SK-MEL-5 (cell line): ENCODE measurements at regions not wholly inside any gene's neighbourhood (a gene's known extent, or its start where the extent isn't known, plus 50 kb on each side); places are given as distances from the start of the nearest gene placed in this dataset.
A peak's percentile ranks its signal among the peaks of the same experiment; 100 is the strongest.
"Not testable (repeated sequence)": the region's sequence is repeated elsewhere in the genome, so short reads cannot be mapped to it uniquely, and the experiment has no call there.

Experiments
- DNase-seq: peaks from one replicate; pipeline ENCODE4 v3.0.0-alpha.2; 2016; ENCODE audit warnings: low read depth, low spot score
- in situ Hi-C: cut with HindIII; loops from 2 replicates; pipeline ENCODE4 v1.10.0; 2016; ENCODE audit warnings: low sequenced_read_pairs, high pct_unique_total_duplicates, low pct_unique_long_range_greater_than_20kb

GRCh38 chr12:7591531-7591930, 74.2 kb downstream of the APOBEC1 start:
- in situ Hi-C loops, result no loop called here

GRCh38 chr12:7590085-7590484, 75.6 kb downstream of the APOBEC1 start:
- in situ Hi-C loops, DNase-seq: not testable (repeated sequence)

More at GRCh38 chr12:7591531-7591930, 74.2 kb downstream of the APOBEC1 start:
- DNase-seq, result no peak

- in situ Hi-C loops, result not testable (repeated sequence)
- DNase-seq, result peak; percentile 89
Observed at GRCh38 chr12:7588742-7589329, 76.9 kb downstream of the APOBEC1 start.

DNA sequence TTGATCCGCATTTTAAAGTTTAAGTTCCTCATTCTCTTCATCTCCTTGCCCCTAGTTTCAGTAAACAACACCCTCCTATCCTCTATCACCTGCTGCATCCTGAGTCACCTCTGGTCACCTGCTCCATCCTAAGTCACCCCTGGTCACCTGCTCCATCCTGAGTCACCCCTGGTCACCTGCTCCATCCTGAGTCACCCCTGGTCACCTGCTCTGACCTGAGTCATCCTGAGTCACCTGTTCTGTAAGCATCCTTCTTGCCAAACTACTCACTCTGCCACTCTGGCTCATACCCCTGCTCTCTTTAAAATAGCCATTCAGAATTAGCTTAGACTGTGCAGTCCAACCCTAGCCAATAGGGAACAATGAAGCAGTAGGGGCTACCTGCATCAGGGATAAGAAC, 80.6 kb upstream of the CD163 start:
- DNase-seq, in situ Hi-C loops: not testable (repeated sequence)

GRCh38 chr12:7583471-7583870, 79.9 kb upstream of the CD163 start:
- DNase-seq, result no peak
- in situ Hi-C loops, result no loop called here

GRCh38 chr12:7582796-7583195, 79.2 kb upstream of the CD163 start:
- in situ Hi-C loops, result no loop called here
- DNase-seq, result no peak

DNA sequence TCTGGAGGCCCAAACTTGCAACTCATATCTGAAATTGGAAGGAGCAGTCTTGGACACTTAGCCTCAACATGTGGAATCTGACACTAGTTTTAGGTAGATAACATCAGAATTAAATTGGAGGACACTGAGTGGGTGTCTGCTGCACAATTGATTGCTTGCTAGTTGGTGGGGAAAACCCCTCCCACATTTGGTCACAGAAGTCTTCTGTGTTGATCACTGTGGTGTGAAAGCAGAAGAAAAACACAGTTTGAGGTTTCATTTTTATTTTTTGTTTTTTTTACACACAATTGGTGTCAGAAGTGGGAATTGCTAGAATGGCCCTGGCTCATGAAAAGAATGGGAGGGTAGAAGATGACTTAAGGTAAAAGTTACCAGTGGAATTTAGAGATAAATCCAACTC, 78.0 kb upstream of the CD163 start:
- DNase-seq, result no peak
- in situ Hi-C loops, result no loop called here

DNA sequence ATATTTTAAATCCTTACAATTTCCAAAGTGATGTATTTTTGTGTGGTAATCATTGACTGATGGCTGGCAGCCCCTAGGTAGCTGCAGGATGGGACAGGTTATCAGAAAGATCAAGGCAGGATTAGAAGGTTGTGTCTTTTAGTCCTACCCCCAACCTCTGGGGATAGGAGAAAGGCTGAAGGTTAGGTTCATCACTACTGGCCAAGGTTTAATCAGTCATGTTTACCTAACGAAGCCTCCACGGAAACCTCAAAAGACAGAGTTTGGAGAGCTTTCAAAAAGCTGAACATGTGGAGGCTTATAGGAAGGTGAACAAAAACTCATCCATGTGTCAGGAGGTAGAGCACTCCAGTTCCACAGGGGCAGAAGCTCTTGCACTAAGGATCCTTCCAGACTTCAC, 77.5 kb upstream of the CD163 start:
- DNase-seq, result no peak
- in situ Hi-C loops, result no loop called here

DNA sequence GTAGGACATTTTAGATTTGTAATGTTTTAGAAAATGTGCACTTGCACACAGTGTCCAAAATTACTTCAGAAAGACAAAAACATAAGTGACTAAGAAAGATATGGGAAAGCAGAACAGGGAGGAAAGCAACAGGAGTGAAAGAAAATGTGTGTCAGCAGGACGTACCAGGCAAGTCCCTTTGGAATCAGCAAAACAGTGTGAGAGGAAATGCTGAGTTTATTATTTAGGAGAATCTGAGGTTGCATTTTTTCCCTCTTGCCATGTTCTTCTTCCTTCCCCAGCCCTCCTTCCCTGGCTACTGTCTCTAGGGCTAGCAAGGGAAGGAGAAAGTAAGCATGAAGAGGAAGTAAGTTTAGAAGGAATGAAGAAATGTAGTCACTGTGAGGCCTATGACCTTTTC, 67.7 kb upstream of the CD163 start:
- no peak for DNase-seq
- in situ Hi-C loops, result no loop called here

DNA sequence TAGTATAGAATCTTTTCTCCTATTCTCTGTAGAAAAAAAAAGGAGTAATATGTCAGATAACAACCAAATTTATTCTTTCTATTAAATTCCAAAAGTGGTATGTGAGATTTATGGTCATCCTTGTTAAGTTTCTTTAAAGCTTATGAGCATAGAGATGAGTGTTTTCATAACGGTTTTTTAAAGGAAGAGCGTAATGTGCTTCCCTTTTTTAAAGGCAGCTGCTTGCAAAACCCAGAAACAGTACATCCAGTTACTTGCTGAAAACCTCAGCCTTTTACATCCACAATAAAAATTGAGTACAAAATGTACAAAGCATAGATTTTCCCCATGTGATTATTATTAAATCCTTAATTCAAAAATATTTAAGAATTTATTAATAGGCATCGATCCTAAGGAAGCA, 53.6 kb upstream of the CD163 start:
- no peak for DNase-seq
- in situ Hi-C loops, result no loop called here

GRCh38 chr12:7555752-7556151, 52.2 kb upstream of the CD163 start:
- no peak for DNase-seq
- in situ Hi-C loops, result no loop called here

DNA sequence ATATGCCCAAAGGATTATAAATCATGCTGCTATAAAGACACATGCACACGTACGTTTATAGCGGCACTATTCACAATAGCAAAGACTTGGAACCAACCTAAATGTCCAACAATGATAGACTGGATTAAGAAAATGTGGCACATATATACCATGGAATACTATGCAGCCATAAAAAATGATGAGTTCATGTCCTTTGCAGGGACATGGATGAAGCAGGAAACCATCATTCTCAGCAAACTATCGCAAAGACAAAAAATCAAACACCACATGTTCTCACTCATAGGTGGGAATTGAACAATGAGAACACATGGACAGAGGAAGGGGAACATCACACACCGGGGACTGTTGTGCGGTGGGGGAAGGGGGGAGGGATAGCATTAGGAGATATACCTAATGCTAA, 51.3 kb upstream of the CD163 start:
- in situ Hi-C loops, DNase-seq: not testable (repeated sequence)
